H1 (cell line): ENCODE measurements at regions not wholly inside any gene's neighbourhood (a gene's known extent, or its start where the extent isn't known, plus 50 kb on each side); places are given as distances from the start of the nearest gene placed in this dataset.

ENCODE experiments used
- CTCF ChIA-PET: fragments of 300-600 bp; sonication (Branson Sonifier 250); formaldehyde crosslinking; loops from one replicate; lab custom pipeline; 2021; ENCODE audit not compliant: partially characterized antibody; lab: Charles Lee
- POLR2A ChIA-PET: fragments of 300-600 bp; sonication (Branson Sonifier 250); formaldehyde crosslinking; loops from one replicate; lab custom pipeline; 2021; ENCODE audit warnings: inconsistent platforms; ENCODE audit not compliant: partially characterized antibody; lab: Charles Lee
- DNase-seq, 2 experiments: peaks; one replicate each; pipeline versions ENCODE4 v3.0.0 to v3.0.0-alpha.2; 2010 to 2022; ENCODE audit warnings: low spot score in 2 of 2, low read depth in 1 of 2, mixed read lengths in 1 of 2
- FAIRE-seq: peaks from 2 replicates; lab custom pipeline; 2011; peaks lifted over from hg19 to GRCh38; lab: Jason Lieb, UNC
- H2AFZ ChIP-seq: 2 replicates; pipeline ENCODE4 v1.8.1; 2012; ENCODE audit warnings: low read length, inconsistent platforms
- H2AK5ac ChIP-seq: 2 replicates; pipeline ENCODE4 v1.6.1; 2013; ENCODE audit warnings: low read depth, low read length
- H2BK120ac ChIP-seq: replicated peaks from 2 replicates; pipeline ENCODE3; 2013; ENCODE audit warnings: low read depth, low read length, inconsistent platforms
- H2BK12ac ChIP-seq: 2 replicates; pipeline ENCODE4 v1.6.1; 2013; ENCODE audit warnings: low read depth, low read length
- H2BK15ac ChIP-seq: 2 replicates; pipeline ENCODE4 v1.6.1; 2013; ENCODE audit warnings: low read length
- H2BK20ac ChIP-seq: 2 replicates; pipeline ENCODE4 v1.6.1; 2013; ENCODE audit warnings: low read length
- H2BK5ac ChIP-seq: 2 replicates; pipeline ENCODE4 v1.6.1; 2013; ENCODE audit warnings: low read depth, low read length
- H3K14ac ChIP-seq: 2 replicates; pipeline ENCODE4 v1.6.1; 2013; ENCODE audit warnings: inconsistent platforms; ENCODE audit not compliant: insufficient read length
- H3K18ac ChIP-seq: 2 replicates; pipeline ENCODE4 v1.6.1; 2013; ENCODE audit warnings: low read length; ENCODE audit errors: extremely low read depth
- H3K23ac ChIP-seq: 2 replicates; pipeline ENCODE4 v1.6.1; 2013; ENCODE audit warnings: inconsistent platforms; ENCODE audit not compliant: insufficient read length
- H3K23me2 ChIP-seq: 2 replicates; pipeline ENCODE4 v1.6.1; 2013; ENCODE audit warnings: low read depth, low read length
- H3K27ac ChIP-seq: 2 replicates; pipeline ENCODE4 v1.6.1; 2011; ENCODE audit warnings: low read depth, low read length, inconsistent platforms
- H3K27me3 ChIP-seq, 4 experiments: replicated peaks in 1 of 4; 1 replicate in 1 of 4; 2 replicates in 3 of 4; pipeline versions ENCODE4 v1.6.1 to v1.8.1; 2011 to 2013; ENCODE audit warnings: low read length in 3 of 4, mild to moderate bottlenecking in 3 of 4, inconsistent platforms in 2 of 4, mixed read lengths in 2 of 4, moderate library complexity in 1 of 4; ENCODE audit not compliant: control insufficient read depth in 3 of 4, insufficient read depth in 3 of 4; ENCODE audit errors: extremely low read depth in 1 of 4
- H3K36me3 ChIP-seq, 4 experiments: 2 replicates each; pipeline versions ENCODE4 v1.6.1 to v1.8.1; 2011 to 2013; ENCODE audit warnings: mild to moderate bottlenecking in 4 of 4, low read length in 3 of 4, moderate library complexity in 2 of 4, control low read depth in 1 of 4, inconsistent platforms in 1 of 4; ENCODE audit not compliant: insufficient read depth in 4 of 4, control insufficient read depth in 2 of 4
- H3K4ac ChIP-seq: replicated peaks from 2 replicates; pipeline ENCODE3; 2013; ENCODE audit warnings: low read length, low read depth, mixed read lengths, inconsistent platforms; ENCODE audit not compliant: insufficient read length
- H3K4me1 ChIP-seq, 4 experiments: replicated peaks in 1 of 4; 1 replicate in 1 of 4; 2 replicates in 3 of 4; pipeline versions ENCODE4 v1.6.1 to v1.8.1; 2011 to 2013; ENCODE audit warnings: low read length in 3 of 4, inconsistent platforms in 2 of 4, mixed read lengths in 1 of 4; ENCODE audit not compliant: insufficient read depth in 4 of 4, control insufficient read depth in 3 of 4
- H3K4me2 ChIP-seq, 2 experiments: 2 replicates each; pipeline versions ENCODE4 v1.6.1 to v1.8.1; 2011 to 2013; ENCODE audit warnings: low read depth in 2 of 2, low read length in 2 of 2, control low read depth in 1 of 2, inconsistent platforms in 1 of 2, mild to moderate bottlenecking in 1 of 2; ENCODE audit not compliant: insufficient read depth in 1 of 2
- H3K4me3 ChIP-seq, 4 experiments: fragments of 200-600, 300-600 bp in 1 of 4; sonication (generic), shearing (Covaris generic), sonication (Bioruptor Twin) in 1 of 4; 2 replicates each; pipeline versions ENCODE4 v1.5.1 to v1.8.1; 2011 to 2016; ENCODE audit warnings: low read length in 4 of 4, low read depth in 3 of 4, control low read depth in 2 of 4, inconsistent platforms in 2 of 4, mild to moderate bottlenecking in 2 of 4, mixed read lengths in 1 of 4, moderate library complexity in 1 of 4; ENCODE audit not compliant: insufficient read depth in 2 of 4; ENCODE audit errors: extremely low read depth in 1 of 4
- H3K56ac ChIP-seq: replicated peaks from 2 replicates; pipeline ENCODE3; 2013; ENCODE audit warnings: low read depth, mild to moderate bottlenecking, mixed read lengths, low read length, inconsistent platforms; ENCODE audit not compliant: insufficient read length
- H3K79me1 ChIP-seq: 2 replicates; pipeline ENCODE4 v1.6.1; 2013; ENCODE audit warnings: low read depth, low read length, control low read depth
- H3K79me2 ChIP-seq, 2 experiments: 2 replicates each; pipeline versions ENCODE4 v1.6.1 to v1.8.1; 2012 to 2013; ENCODE audit warnings: low read length in 2 of 2, mild to moderate bottlenecking in 2 of 2, inconsistent platforms in 1 of 2; ENCODE audit not compliant: insufficient read depth in 2 of 2, control insufficient read depth in 1 of 2
- H3K9ac ChIP-seq, 4 experiments: replicated peaks in 1 of 4; 1 replicate in 1 of 4; 2 replicates in 3 of 4; pipeline versions ENCODE4 v1.6.1 to v1.8.1; 2011 to 2013; ENCODE audit warnings: low read depth in 3 of 4, low read length in 3 of 4, control low read depth in 2 of 4, mild to moderate bottlenecking in 2 of 4, moderate library complexity in 2 of 4, inconsistent platforms in 1 of 4; ENCODE audit errors: extremely low read depth in 1 of 4
- H3K9me3 ChIP-seq, 2 experiments: 2 replicates each; pipeline versions ENCODE4 v1.6.1 to v1.8.1; 2012 to 2013; ENCODE audit warnings: mild to moderate bottlenecking in 2 of 2, moderate library complexity in 2 of 2, control low read depth in 1 of 2, inconsistent platforms in 1 of 2, low read depth in 1 of 2, low read length in 1 of 2, mixed read lengths in 1 of 2; ENCODE audit not compliant: insufficient read depth in 2 of 2
- H4K20me1 ChIP-seq, 2 experiments: replicated peaks in 1 of 2; 2 replicates each; pipeline versions ENCODE3 to v1.8.1; 2011 to 2013; ENCODE audit warnings: inconsistent platforms in 2 of 2, low read length in 2 of 2, mild to moderate bottlenecking in 1 of 2; ENCODE audit not compliant: insufficient read depth in 2 of 2, control insufficient read depth in 1 of 2
- H4K5ac ChIP-seq: 2 replicates; pipeline ENCODE4 v1.6.1; 2013; ENCODE audit warnings: low read length, low read depth, mixed read lengths, inconsistent platforms; ENCODE audit not compliant: insufficient read length
- H4K8ac ChIP-seq: 2 replicates; pipeline ENCODE4 v1.8.0; 2013; ENCODE audit warnings: mild to moderate bottlenecking, moderate library complexity, low read length, inconsistent platforms; ENCODE audit not compliant: insufficient read depth; ENCODE audit errors: extremely low read depth
- H4K91ac ChIP-seq: replicated peaks from 2 replicates; pipeline ENCODE3; 2013; ENCODE audit warnings: low read length, mixed read lengths, inconsistent platforms; ENCODE audit not compliant: insufficient read length
- WGBS, 2 experiments: shearing (Covaris generic) in 1 of 2; methylation state at CpG; one replicate each; pipeline versions ENCODE4 v1.1.6 to v1.1.7; 2013 to 2015; ENCODE audit warnings: low lambda C conversion rate in 2 of 2, mixed read lengths in 2 of 2, inconsistent platforms in 1 of 2, low coverage in 1 of 2, missing lambda C conversion rate in 1 of 2; ENCODE audit not compliant: insufficient replicate concordance in 2 of 2, insufficient coverage in 1 of 2, insufficient read length in 1 of 2; ENCODE audit errors: extremely low coverage in 1 of 2, missing lambda C conversion rate in 1 of 2; 5-methylcytosine and 5-hydroxymethylcytosine counted together

GRCh38 chr4:181611946-181612600, 631.1 kb upstream of the TENM3 start:
- no peaks in the 10 kb centered on the region for H4K20me1 ChIP-seq
- H2BK120ac ChIP-seq = no peak overlapping the region
- no peak overlapping the region for H3K4ac ChIP-seq
- no peak overlapping the region for H4K8ac ChIP-seq
- no peak overlapping the region for H2AFZ ChIP-seq
- no peak overlapping the region for H2BK15ac ChIP-seq
- H3K36me3 ChIP-seq = no peaks in the 10 kb centered on the region
- no peak overlapping the region for H4K5ac ChIP-seq
- CTCF ChIA-PET = no interaction called here
- H2BK5ac ChIP-seq = no peak overlapping the region
- POLR2A ChIA-PET = no interaction called here
- no peak overlapping the region for H4K91ac ChIP-seq
- no peak overlapping the region for H3K23ac ChIP-seq
- H2BK20ac ChIP-seq = no peak overlapping the region
- no peaks in the 10 kb centered on the region for H3K79me2 ChIP-seq
- DNase-seq (no peak), FAIRE-seq (no peak)
- no peak overlapping the region for H3K27ac ChIP-seq
- no peaks in the 10 kb centered on the region for H3K79me1 ChIP-seq
- no peak overlapping the region for H3K4me3 ChIP-seq
- no peak overlapping the region for H3K9ac ChIP-seq
- no peaks in the 10 kb centered on the region for H3K23me2 ChIP-seq
- H2AK5ac ChIP-seq = no peak overlapping the region
- 81% methylated on average over 8 of the region's 8 CpGs; no CpG with 5 or more reads in 1 of the 2 experiments for WGBS, 2 experiments
- no peak overlapping the region for H3K14ac ChIP-seq
- no peak overlapping the region for H2BK12ac ChIP-seq
- H3K4me2 ChIP-seq = no peak overlapping the region
- H3K56ac ChIP-seq = no peak overlapping the region
- H3K27me3 ChIP-seq = no peaks in the 10 kb centered on the region
- no peaks in the 10 kb centered on the region for H3K4me1 ChIP-seq
- no peak overlapping the region for H3K18ac ChIP-seq
- H3K9me3 ChIP-seq = no peaks in the 10 kb centered on the region
